ENCODE measurements at regions not wholly inside any gene's neighbourhood (a gene's known extent, or its start where the extent isn't known, plus 50 kb on each side); places are given as distances from the start of the nearest gene placed in this dataset.

- TF ChIP-seq CTCF (IDR thresholded peaks at IDR 0.05; ENCODE audit: poor library complexity) (no peak), EZH2phosphoT487 (IDR thresholded peaks at IDR 0.05; ENCODE audit: low read depth, severe bottlenecking, unreplicated experiment) (no peak), EZH2 (IDR thresholded peaks at IDR 0.05; ENCODE audit: borderline replicate concordance) (no peak)
Measured at GRCh38 chr9:107409581-107410389, 79.8 kb downstream of the KLF4 start.

All from hepatocyte (in vitro differentiated cells).